ENCODE measurements at regions not wholly inside any gene's neighbourhood (a gene's known extent, or its start where the extent isn't known, plus 50 kb on each side); places are given as distances from the start of the nearest gene placed in this dataset.

GRCh38 chr7:22581099-22581498 is 81.1 kb upstream of the STEAP1B start:
- TF ChIP-seq CTCF (IDR thresholded peaks at IDR 0.05): no peak
- no peak for TF ChIP-seq EZH2phosphoT487 (IDR thresholded peaks at IDR 0.05)
